HG03280 (cell line): ENCODE measurements at regions not wholly inside any gene's neighbourhood (a gene's known extent, or its start where the extent isn't known, plus 50 kb on each side); places are given as distances from the start of the nearest gene placed in this dataset.

ENCODE experiments used
- ATAC-seq: cut with Tn5 transposase; IDR thresholded peaks from one replicate; pipeline ENCODE4 v1.9.1; 2021; ENCODE audit warnings: mild to moderate bottlenecking, moderate library complexity; ENCODE audit not compliant: unreplicated experiment

- no peak for ATAC-seq
Measured at GRCh38 chr13:56924401-56924800, 216.3 kb upstream of the PRR20A start.

GRCh38 chr13:56932104-56932503 is 208.6 kb upstream of the PRR20A start:
- ATAC-seq: no peak

- ATAC-seq: no peak
Measured at GRCh38 chr13:56953965-56954364, 186.8 kb upstream of the PRR20A start.

- ATAC-seq: no peak
Measured at GRCh38 chr13:56975647-56976046, 165.1 kb upstream of the PRR20A start.

GRCh38 chr13:56980856-56981255 is 159.9 kb upstream of the PRR20A start:
- ATAC-seq: no peak

- ATAC-seq: no peak
Measured at GRCh38 chr13:56986121-56986520, 154.6 kb upstream of the PRR20A start.

GRCh38 chr13:56988543-56988942 is 152.2 kb upstream of the PRR20A start:
- ATAC-seq: no peak

- no peak for ATAC-seq
Measured at GRCh38 chr13:57003682-57004081, 137.0 kb upstream of the PRR20A start.

- no peak for ATAC-seq
Measured at GRCh38 chr13:57017357-57017756, 123.4 kb upstream of the PRR20A start.

- no peak for ATAC-seq
Measured at GRCh38 chr13:57018915-57019314, 121.8 kb upstream of the PRR20A start.

- no peak for ATAC-seq
Measured at GRCh38 chr13:57030671-57031070, 110.0 kb upstream of the PRR20A start.

GRCh38 chr13:57036290-57036689 is 104.4 kb upstream of the PRR20A start:
- ATAC-seq: no peak

GRCh38 chr13:57044910-57045309 is 95.8 kb upstream of the PRR20A start:
- no peak for ATAC-seq

- ATAC-seq: no peak
Measured at GRCh38 chr13:57045826-57046546, 94.7 kb upstream of the PRR20A start.

GRCh38 chr13:57056601-57057180 is 84.0 kb upstream of the PRR20A start:
- no peak for ATAC-seq

- no peak for ATAC-seq
Measured at GRCh38 chr13:57063007-57063406, 77.7 kb upstream of the PRR20A start.

GRCh38 chr13:57073983-57074382 is 66.7 kb upstream of the PRR20A start:
- no peak for ATAC-seq

- no peak for ATAC-seq
Measured at GRCh38 chr13:57075588-57075987, 65.1 kb upstream of the PRR20A start.

GRCh38 chr13:57087006-57087405 is 53.7 kb upstream of the PRR20A start:
- no peak for ATAC-seq
